DMS 273 (cell line): ENCODE measurements at regions not wholly inside any gene's neighbourhood (a gene's known extent, or its start where the extent isn't known, plus 50 kb on each side); places are given as distances from the start of the nearest gene placed in this dataset.
A peak's percentile ranks its signal among the peaks of the same experiment; 100 is the strongest.
"Not testable (repeated sequence)": the region's sequence is repeated elsewhere in the genome, so short reads cannot be mapped to it uniquely, and the experiment has no call there.

Experiments
- DNase-seq: peaks from one replicate; lab custom pipeline; 2025; ENCODE audit not compliant: unreplicated experiment; lab: John Stamatoyannopoulos, UW

- DNase-seq, result no peak
These were observed 102.4 kb upstream of the DLGAP1 start for GRCh38 chr18:4557502-4557901.

- peak; percentile 76 for DNase-seq
These were observed 95.9 kb upstream of the DLGAP1 start for GRCh38 chr18:4551001-4551360.

- peak; percentile 53 for DNase-seq
These were observed 94.2 kb upstream of the DLGAP1 start for GRCh38 chr18:4549164-4549872.

GRCh38 chr18:4547126-4547525 is 92.0 kb upstream of the DLGAP1 start:
- no peak for DNase-seq

- DNase-seq, result no peak
These were observed 89.0 kb upstream of the DLGAP1 start for GRCh38 chr18:4544142-4544541.

- no peak for DNase-seq
These were observed 88.6 kb upstream of the DLGAP1 start for GRCh38 chr18:4543711-4544110.

GRCh38 chr18:4541588-4541987 is 86.5 kb upstream of the DLGAP1 start:
- DNase-seq, result no peak

GRCh38 chr18:4536447-4536846 is 81.3 kb upstream of the DLGAP1 start:
- no peak for DNase-seq

GRCh38 chr18:4528405-4528804 is 73.3 kb upstream of the DLGAP1 start:
- DNase-seq, result no peak

GRCh38 chr18:4527826-4528225 is 72.7 kb upstream of the DLGAP1 start:
- not testable (repeated sequence) for DNase-seq

- no peak for DNase-seq
These were observed 69.0 kb upstream of the DLGAP1 start for GRCh38 chr18:4524096-4524495.

- DNase-seq, result no peak
These were observed 56.1 kb upstream of the DLGAP1 start for GRCh38 chr18:4511166-4511565.

GRCh38 chr18:4510711-4511110 is 55.6 kb upstream of the DLGAP1 start:
- DNase-seq, result no peak

GRCh38 chr18:4510160-4510559 is 55.1 kb upstream of the DLGAP1 start:
- DNase-seq, result no peak
